ENCODE measurements at regions not wholly inside any gene's neighbourhood (a gene's known extent, or its start where the extent isn't known, plus 50 kb on each side); places are given as distances from the start of the nearest gene placed in this dataset.

DNA sequence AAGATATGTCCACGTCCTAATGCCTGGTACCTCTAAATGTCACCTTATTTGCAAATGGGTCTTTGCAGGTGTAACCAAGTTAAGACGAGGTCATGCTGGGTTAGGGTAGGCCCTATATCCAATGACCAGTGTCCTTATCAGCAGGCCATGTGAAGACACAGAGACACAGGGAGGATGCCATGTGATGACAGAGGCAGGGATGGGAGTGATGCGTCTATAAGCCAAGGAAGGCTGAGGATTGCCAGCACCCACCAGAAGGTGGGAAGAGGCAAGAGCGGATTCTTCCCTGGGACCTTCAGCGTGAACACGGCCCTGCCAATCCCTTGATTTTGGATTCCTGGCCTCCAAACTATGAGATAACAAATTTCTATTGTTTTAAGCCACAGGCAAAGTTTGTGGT lies 123.4 kb upstream of the CXCL14 start:
- no peak for DNase-seq (ENCODE audit: low read depth)

GRCh38 chr5:135700731-135701130 lies 121.9 kb upstream of the CXCL14 start:
- no peak for DNase-seq (ENCODE audit: low read depth)

- DNase-seq (ENCODE audit: low read depth) = no peak
Measured at GRCh38 chr5:135697959-135698345, 119.2 kb upstream of the CXCL14 start.

GRCh38 chr5:135697251-135697958 lies 118.6 kb upstream of the CXCL14 start:
- DNase-seq (ENCODE audit: low read depth) = no peak

GRCh38 chr5:135696317-135696716 lies 117.5 kb upstream of the CXCL14 start:
- DNase-seq (ENCODE audit: low read depth) = no peak

DNA sequence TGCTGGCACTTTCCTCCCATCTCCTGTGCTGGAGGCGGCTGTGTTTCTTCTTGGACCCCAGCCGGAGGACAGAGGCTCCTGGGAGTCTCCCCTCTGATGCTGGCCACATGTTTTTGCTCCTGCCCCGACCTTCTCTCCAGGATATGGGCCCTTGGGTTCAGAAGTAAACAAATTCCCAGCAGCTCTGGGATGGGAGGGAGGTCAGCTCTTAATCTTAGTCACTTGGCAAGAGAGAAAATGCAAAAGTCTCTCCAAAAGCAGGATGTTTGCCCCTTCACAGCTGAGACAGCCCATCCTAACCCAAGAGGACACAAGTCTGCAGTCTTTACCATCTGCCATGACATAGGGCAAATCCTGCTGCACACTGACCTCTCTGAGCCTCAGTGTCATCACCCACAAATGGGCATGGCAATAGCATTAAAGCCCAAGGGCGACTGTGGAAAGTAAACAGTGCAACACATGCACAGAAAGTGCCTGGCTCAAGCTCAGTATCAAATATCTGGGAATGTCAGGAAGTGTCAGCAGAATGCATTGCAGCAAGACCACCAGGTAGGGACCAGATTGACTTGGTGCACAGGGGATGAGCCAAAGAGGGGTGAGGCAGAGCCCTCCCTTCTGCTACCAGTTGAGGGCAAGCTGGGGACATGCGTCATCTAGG lies 117.0 kb upstream of the CXCL14 start:
- DNase-seq (ENCODE audit: low read depth) = no peak

- no peak for DNase-seq (ENCODE audit: low read depth)
Measured at GRCh38 chr5:135694906-135695305, 116.1 kb upstream of the CXCL14 start.

DNA sequence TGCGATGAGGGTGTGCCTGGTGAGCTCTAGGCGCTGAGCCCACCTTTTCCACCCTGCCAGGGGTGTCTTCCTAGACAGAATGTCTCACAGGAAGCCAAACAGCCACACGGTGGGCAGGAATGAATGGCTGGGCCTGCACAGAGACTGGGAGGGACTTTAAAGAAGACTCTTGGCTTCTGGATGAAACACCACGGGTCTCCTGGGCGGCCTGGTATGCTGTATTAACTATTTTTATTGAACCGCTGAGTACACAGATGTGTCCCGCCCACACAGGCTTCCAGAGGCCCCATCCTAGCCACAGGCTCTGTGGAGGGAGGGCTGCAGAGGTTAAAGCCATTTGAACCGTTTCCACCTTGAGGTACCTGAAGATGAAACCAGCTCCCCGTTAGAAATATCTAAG lies 115.2 kb upstream of the CXCL14 start:
- no peak for DNase-seq (ENCODE audit: low read depth)

DNA sequence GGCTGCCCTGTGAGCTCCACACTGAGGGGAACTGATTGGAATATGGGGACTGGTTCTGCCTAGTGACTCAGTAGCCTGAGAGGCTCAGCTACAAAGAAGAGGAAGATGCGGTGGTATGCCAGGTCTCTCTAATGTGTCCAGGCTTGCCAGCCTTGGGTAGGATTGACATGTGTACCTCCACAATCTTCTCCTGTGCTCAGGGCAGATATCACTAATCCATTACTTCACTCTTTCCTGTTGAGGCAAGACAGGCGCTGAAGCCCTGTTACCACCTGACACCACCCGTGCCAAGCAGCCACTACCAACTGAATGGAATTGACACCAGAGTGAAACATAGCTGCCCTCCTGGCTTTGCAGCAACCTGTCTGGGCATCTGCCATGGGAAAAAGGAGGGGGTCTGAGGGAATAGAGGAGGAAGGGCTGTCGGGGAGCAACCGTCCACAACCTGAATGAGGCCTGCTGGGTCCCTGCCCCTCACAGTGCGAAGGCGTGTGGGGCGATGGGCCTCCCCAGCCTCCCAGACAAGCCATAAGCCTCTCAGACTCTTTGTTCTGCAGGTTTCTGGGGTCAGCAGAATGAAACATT lies 114.7 kb upstream of the CXCL14 start:
- no peak for DNase-seq (ENCODE audit: low read depth)

- no peak for DNase-seq (ENCODE audit: low read depth)
Measured at GRCh38 chr5:135691044-135691443, 112.3 kb upstream of the CXCL14 start.

DNA sequence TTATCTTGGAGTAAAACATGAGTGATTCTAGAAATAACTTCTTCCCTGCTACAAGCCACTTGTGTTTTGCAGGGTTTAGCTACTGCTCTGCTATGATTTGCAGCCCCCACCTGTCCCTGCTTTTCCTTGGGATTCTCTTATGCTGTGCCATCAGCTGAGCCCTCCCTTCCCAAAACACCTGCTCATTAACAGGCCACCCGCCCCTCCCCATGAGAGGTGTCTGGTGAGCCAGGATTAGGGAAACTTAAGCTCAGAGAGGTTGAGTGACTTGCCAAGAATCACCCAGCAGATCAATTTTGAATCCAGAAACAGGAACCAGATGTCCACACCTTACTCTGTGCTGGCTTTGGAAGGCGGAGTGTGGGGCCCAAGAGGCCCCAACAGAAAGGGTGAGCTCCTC lies 111.7 kb upstream of the CXCL14 start:
- DNase-seq (ENCODE audit: low read depth) = no peak

GRCh38 chr5:135689506-135689905 lies 110.7 kb upstream of the CXCL14 start:
- DNase-seq (ENCODE audit: low read depth) = no peak

DNA sequence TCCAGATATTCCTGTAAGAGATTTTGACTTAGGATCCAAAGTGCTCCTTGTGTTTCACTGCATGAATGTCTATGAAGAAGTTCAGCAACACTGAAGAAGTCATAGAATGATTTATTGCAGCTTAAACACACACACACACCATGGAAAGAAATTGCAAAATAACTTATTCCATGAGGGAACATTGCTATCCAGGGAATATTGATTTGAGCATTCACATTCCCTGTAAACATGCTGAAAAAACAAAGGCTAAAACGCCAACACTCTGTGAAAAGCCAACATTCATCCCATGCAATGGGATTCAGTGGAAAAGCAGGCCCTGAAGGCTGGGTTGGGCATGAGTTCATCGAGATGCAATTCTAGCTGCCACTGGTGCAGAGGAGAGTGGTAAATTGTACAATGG lies 109.6 kb upstream of the CXCL14 start:
- DNase-seq (ENCODE audit: low read depth) = no peak

DNA sequence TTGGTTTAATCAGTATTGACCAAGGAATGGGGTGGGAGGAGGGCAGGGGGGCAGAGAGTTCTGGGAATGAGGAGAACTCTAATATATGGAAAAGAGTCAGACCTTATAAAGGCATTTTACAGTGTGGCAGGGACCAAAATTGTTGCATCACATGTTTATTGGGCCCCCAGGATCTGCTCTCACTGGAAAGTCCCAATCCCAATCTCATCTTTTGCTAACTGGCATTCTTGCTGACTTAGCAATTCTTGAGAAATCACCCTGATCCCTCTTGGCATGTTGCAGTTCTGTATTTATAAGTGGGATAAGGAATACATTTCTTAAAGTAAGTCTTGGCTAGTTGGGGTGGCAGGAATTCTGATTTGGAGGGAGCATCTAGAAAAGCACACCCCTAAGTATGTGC lies 104.4 kb upstream of the CXCL14 start:
- DNase-seq (ENCODE audit: low read depth) = no peak

DNA sequence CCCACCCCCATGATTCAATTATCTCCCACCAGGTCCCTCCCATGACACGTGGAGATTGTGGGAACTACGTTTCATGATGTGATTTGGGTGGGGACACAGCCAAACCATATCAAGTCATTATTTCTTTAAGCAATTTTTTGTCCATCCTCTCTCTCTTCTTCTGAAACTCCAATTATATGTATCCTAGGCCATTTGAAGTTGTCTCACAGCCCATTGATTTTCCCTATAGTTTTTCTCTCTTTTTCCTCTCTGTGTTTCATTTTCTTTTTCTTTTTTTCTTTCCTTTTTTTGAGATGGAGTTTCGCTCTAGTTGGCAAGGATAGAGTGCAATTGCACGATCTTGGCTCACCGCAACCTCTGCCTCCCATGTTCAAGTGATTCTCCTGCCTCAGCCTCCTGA lies 101.9 kb upstream of the CXCL14 start:
- no peak for DNase-seq (ENCODE audit: low read depth)

DNA sequence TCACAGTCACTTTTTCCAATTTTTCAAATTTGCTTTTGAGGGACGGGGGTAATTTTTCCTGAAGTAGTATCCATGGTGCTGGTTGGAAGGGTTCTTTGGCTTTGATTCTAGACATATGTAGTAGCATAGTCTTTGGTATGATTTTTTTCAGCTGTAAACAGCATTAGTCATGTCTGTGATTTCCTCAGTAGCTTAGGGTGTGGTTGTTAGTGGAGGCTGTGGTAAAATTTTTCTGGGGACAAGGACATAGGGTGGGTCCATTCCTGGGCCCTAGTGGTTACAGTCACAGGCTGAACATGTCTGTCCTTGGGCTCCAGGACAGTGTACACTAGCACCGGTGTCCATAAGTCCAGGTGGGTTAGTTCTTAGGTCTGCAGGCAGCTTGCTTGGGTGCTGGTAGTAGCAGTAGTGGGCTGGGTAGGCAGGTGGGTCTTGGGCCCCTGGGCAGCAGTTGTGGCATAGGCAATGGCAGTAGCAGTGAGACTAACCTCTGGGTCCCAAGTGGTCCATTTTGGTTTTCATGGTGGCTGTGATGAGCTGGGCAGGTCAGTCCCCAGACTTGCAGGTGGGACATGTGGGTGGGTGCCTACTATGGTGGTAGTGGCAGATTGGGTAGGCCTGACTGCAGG lies 100.0 kb upstream of the CXCL14 start:
- DNase-seq (ENCODE audit: low read depth) = no peak

- DNase-seq (ENCODE audit: low read depth) = no peak
Measured at GRCh38 chr5:135671966-135672365, 93.2 kb upstream of the CXCL14 start.

DNA sequence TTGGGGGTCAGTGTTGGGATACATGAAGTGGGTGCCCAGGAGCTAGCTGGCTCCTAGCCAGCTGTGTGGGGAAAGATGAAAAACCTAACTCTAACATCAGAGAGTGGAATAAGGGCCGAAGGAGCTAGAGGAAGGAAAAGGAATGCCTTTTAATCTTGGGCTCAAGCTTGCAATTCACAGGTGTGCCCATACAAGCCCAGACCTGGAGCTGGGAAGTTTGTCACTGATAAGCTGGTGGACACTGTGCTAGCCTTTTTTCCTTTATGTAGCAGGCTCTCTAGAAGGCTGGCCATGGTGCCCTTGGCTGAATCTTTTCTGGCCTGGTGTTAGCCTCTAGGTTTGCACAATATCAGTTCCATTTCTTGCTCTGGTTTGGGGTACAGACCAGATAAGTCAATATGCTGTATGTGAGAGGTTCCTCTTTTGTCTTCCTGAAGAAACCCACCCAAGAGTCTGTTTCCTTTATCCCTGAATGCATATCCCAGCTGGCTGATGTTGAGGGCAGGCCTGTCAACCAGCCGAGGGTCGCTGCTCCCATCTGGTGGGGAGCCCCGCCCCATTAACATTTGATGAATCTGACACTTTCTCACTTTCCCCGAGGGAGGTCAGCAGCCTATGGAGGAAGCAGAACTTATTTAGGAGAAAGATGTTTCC lies 92.4 kb upstream of the CXCL14 start:
- no peak for DNase-seq (ENCODE audit: low read depth)

GRCh38 chr5:135670588-135670987 lies 91.8 kb upstream of the CXCL14 start:
- no peak for DNase-seq (ENCODE audit: low read depth)

DNA sequence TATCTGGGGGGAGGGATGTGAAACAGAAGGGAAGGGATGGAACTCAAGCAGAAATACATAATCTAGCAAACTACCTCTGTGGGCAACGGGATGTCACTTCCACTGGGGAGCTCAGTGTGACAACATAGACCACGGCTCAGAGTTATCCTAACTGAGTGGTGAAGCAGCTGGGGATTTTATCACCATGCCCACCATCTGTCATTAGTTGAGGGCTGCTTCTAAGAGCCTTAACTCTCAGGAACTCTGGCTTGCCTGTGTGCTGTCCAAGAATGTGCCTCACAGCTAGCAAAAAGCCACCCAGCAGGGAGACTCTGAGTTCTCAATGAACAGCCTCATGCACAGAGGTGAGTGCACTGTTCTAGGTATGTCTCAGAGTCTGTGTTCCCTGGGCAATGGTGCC lies 90.6 kb upstream of the CXCL14 start:
- DNase-seq (ENCODE audit: low read depth) = no peak

- no peak for DNase-seq (ENCODE audit: low read depth)
Measured at GRCh38 chr5:135667673-135668072, 88.9 kb upstream of the CXCL14 start.

GRCh38 chr5:135667204-135667603 lies 88.4 kb upstream of the CXCL14 start:
- no peak for DNase-seq (ENCODE audit: low read depth)

- DNase-seq (ENCODE audit: low read depth) = no peak
Measured at GRCh38 chr5:135662683-135663082, 83.9 kb upstream of the CXCL14 start.
